NCI-H2081 (cell line): ENCODE measurements at regions not wholly inside any gene's neighbourhood (a gene's known extent, or its start where the extent isn't known, plus 50 kb on each side); places are given as distances from the start of the nearest gene placed in this dataset.
A peak's percentile ranks its signal among the peaks of the same experiment; 100 is the strongest.
"Not testable (repeated sequence)": the region's sequence is repeated elsewhere in the genome, so short reads cannot be mapped to it uniquely, and the experiment has no call there.

ENCODE experiments used
- DNase-seq, 2 experiments: peaks; one replicate each; lab custom pipeline; 2025; lab: John Stamatoyannopoulos, UW

DNA sequence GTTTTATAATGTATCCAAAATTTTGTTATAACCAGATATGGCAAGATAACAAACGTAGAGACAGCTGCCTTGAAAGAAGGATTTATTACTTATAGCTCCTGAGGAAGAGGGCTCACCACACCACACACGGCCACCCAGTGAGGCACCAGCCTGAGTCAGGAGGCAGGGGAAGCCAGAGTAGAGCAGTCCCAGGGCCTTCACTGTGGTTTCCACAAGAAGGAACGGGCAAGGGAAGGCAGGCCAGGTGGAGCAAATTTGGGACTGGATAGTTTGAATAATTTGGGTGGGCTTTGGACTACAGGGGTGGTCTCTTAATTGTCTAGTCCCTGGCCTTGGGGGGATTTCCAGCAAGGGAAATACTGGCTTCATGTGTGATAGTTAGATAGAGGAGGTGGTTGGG lies 72.5 kb downstream of the RRAGC start:
- DNase-seq = no peak

DNA sequence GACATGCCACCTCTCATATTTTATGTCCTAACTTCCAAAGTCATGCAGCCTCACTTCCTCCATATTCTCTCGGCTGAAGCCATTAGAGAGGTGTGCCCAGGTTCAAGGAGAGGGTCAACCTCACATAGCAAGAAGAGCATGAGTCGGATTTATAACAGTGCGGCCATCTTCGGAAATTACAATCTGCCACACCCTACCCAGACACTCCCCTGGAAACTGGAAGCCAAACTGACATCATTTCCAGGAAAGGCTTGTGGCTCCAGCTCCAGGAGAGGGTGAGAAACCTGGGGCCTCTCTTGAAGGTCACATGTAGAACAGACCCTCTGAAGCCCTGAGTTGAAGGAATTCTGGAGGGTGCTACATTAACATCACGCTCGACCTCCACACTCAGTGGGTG lies 73.5 kb downstream of the RRAGC start:
- no peak for DNase-seq

DNA sequence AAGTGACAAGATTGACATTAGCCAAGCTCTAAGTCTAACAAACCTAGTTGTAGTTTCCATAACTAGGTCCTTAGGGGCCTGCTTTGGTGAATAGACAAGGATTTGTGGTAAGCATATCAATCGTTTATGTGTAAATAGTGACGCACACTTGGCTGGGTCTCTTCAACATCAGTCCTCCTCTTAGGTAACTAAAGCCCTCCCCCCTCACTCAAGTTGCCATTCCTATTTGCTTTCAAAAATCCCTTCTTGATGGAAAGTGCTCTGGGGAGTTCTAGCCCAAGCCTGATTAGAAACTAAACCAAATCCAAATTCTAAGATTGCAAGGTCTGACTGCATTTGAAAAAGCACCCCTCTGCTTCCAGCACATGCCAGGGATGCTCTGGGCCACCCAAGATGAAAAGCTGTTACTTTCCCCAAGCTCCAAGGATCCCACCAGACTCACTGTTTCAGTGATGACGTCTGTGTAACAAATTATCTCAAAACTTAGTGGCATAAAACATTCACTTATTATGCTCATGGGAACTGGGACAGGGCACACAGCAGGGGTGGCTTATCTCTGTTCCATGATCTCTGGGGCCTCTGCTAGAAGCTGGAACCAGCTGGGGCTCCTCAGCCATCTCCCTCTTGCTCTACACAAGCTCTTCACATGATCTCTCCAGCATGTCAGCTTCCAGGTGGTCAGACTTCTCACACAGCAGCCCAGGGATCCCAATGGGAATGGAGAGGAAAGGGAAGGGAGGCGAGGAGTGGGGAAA lies 74.1 kb downstream of the RRAGC start:
- no peak for DNase-seq

DNA sequence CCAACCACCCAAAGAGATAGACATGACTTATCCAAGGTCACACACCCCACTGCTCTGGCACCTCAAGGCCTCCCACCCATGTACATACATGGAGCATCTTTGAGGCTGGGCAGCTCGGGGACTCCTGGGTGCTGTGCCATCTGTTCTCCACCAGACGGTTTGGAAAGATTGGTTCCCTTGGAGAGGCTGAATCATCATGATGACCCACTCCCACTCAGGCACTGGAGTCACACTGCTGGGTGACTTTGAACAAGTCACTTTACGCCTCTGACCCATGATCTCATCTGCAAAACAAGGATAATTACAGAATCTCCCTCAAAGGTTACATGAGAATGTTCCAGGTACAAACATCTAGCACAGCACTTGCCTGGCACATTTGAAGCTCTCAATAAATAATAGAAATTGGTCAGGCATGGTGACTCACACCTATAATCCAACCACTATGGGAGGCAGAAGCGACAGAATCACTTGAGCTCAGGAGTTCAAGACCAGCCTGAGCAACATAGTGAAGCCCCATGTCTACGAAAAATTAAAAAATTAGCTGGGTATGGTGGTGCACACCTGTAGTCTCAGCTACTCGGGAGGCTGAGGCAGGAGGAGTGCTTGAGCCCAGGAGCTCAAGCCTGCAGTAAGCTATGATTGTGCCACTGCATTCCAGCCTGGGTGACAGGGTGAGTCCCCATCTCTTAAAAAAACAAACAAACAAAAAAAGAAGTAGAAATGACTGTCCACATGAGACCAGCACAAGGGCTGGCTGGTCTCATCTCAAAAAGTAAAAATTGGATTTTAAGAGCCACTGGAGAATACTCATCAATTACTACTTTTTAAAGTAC lies 74.9 kb downstream of the RRAGC start:
- no peak for DNase-seq

DNA sequence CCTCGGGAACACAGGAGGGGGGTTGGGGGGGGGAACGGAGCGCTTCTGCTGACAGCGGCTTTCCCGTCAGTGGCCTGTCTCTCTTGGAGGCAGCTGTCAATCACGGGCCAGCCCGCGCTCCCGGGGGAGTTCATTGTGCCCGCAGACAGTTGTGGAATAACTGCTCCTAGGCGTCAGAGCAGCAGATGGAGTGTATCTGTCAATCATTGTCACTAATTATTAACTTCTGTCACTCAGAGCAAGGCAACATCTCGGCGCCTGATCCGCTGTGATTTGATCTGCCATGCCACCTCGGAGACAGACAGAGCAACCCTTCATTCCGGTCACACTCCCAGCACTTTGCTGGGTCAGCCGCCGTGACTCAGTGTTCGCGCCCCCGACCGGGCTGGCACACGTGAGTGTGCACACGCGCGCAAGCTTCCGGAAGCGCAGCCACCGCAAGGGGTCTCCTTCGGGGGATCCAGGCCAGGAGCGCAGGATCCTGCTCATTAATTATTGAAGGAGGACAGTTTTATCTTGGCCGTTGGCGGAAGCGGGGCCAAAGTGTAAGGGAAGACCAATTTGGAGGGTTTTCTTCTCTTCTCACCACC lies 75.8 kb downstream of the RRAGC start:
- DNase-seq = no peak

DNA sequence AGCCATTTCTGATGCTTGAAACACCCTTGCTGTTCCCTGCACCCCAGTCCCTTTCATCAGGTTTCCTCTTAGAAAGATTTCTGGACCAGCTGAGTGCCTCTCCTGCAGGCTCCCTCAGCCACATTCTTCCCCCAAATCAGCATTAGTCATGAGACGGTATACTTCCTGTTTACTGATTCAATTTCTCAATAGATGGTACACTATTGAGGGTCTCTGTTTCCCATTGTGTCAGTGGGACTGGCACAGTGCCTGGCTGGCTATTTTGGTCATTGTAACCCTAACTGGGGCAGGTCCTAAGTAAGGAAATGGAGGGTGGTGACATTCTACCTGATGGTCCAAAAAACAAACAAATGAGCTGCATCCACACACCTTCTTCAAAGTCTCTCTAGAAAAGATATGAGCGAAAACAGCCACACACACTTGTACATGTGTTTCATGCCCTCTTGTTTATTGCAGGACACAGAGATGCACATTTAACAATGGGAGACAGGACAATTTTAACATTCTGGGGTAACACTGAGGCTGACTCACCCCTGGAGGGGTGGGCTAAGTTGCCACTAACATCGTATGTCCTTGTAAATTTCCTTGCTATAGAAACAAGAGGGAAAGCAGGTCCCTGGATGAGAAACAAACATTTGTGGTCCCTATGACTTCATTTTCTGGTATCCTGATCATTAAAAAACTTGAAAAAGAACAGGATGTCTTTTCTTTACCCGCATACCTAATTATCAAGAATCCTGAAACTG lies 77.5 kb downstream of the RRAGC start:
- DNase-seq = no peak

DNA sequence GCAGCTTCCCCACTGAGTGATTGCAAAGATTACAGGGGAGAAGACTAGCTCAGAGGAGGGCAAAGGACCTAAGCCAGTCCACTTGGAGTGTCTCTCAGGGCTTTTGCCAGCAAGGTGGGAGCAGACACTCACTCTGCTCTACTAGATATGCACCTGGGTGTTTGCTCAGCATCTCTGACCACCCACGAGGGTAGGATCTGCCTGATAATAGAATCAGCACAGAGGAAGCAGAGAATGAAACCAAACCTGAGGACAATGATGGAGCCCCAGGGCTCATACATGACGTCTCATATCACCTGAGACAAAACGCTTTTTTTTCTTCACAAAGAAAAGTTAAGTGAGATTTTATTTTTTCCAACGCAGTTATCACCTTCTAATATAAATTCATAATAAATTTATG lies 79.4 kb downstream of the RRAGC start:
- DNase-seq = no peak

DNA sequence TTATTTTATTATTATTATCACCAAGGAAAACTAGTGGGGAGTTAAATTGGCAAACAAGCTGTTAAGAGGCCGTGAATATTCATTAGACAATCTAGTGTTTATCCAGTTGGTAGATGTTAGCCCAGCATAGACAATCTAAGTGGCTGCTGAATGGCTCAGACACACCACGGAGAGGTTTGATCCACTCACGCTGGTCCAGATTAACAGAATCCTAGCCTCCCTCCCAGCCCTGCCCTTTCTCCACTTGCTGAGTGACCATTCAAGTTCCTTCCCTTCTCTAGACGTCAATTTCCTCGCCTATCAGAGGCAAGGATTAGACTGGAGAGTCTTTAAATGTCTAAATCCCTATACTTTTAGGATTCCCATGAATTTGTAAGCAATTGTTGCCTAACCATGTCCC lies 80.1 kb downstream of the RRAGC start:
- no peak for DNase-seq

DNA sequence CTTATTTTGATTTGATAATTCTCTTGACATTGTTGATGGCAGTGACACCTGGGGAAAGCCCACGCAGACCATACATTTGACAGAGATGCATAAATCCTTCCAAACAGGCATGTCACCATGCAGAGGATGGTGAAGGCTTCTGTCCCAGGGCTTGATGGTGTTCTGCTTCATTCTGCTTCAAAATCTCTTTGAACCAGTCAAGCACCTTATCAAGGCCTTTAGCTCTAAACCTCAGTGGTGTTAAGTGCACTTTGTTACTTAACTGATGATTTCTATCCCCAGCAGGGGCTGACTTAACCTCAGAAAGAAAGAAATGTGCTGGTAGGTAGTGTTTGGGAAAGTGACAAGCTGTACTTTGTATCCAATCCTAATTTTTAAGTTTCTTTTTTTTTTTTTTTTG lies 81.1 kb downstream of the RRAGC start:
- DNase-seq = no peak

DNA sequence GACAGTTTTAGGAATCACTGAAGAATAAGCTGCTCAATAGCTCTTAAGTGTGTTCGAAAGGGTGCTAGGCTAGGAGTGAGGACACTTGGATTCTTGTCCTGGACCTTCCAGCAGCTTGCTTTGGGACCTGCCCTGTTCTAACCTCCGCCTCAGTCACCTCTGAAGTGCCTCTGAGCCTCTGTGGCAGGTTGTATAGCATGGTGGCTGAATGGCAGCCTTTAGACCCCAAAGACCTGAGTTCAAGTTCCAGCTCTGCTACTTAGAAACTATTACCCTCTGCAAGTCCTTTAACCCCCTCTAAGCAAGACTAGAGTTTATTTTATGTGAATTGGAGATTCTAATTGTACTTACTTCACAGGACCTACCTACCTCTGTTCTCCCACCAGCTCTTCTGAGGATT lies 81.5 kb downstream of the RRAGC start:
- no peak for DNase-seq

DNA sequence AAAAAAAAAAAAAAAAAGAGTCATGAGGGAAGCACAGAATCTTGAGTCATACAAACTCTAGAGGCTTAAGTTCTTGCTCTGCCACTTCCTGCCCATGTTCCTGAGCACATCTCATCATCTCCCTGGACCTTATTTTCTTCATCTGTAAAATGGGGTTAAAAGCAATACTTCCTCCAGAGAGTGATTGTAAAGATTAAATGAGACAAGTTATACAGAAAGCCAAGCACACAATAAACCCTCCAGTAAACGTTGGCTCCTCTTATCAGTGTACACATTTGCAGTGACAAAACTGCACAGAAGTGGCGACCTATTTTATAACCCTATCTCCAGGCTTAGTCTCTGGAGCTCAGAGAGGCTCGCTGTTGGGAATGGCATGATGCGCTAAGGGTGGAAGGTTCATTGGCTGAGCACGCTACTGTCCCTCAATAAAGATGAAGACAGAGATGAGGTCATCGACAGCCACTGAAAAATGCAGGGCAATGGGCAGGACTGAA lies 82.1 kb downstream of the RRAGC start:
- DNase-seq = no peak

DNA sequence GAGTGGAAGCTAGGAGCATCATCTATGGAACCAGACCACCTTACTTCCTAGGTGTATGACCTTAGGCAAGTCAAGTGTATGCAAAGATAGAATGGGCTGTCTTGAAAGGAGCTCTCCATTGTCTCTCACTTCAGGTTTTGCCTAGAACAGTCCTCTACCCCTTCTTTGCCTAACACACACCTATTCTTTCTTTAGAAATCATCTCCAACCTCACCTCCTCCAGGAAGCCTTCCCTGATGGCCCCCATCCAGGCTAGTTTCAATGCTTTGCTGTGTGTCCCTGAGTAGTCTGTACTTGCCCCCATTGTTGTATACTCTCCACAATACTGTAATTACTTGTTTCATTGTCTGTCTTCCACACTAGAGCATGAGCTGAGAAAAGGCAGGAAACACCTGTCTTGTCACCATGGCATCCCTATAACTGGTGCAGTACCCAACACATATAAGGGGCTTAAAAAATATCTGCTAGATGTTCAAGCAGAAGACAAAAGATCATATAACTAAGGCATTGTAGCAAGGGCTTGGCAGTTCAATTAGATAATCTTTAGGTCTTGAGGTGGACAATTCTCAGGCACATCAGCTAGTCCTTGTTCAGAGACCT lies 83.0 kb downstream of the RRAGC start:
- peak in 1 of 2 experiments; percentile 29 for DNase-seq

DNA sequence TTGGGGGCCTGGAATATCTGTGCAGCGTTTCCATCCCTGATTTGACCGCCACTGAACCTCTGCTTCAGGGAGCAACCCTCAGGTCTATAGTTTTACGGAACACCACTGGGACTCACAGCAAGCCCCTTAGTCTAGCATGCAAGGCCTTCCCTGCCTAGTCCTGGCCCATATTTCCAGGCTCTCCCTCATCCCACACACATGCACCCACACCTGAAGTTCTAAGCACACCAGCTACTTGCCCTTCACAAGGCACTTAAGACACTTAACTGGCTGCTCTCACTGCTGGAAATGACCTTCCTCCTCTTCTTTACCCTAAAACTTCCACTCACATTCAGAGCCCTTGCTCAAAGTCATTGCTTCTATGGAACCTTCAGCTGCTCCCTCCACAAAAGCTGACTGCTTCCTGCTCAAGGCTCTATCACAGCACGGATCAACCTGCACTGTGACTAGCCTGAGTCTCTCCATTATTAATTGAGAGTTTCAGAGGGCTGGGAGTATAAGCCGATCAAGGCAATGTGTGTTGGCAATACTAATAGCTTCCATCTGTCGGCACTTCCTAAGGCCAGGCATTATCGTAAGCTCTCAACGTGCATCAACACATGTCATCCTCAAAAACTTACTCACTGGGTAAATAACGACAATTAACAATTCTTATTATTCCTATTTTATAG lies 84.3 kb downstream of the RRAGC start:
- no peak for DNase-seq

DNA sequence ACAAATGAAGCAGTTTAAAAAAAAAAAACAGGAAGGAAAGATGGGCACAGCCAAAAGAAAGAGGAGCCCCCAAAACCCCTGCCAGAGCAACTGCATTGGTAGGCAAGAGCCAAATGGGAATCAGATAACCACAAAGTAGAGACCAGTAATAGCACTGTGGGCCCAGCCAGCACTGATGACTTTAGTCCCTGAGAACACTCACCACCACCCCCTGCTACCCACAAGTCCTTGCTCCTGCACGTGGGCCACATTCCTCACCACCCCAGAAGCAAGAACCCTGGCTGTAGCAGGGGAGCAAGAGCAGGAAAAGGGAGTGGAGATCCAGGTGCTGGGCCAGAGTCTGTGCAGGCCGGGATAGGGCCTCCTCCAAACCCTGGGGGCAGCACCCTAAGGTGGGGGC lies 86.1 kb downstream of the RRAGC start:
- DNase-seq = no peak

DNA sequence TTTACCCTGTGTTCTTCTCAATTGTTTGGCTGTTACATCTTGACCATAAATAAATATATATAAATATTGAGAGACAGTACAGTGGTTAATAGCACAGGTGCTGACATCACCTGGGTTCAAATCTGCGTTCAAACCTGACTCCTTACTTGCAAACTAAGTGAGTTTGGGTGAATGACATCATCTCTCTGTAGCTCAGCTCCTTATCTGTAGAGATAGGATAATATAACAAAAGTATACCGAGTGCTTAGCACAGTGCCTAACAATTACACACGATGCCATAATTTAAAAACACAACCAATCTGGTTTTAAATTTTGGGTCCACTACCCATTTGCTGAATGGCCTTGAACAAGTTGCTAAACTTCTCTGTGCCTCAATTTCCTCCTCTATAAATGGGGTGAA lies 86.6 kb downstream of the RRAGC start:
- DNase-seq = no peak

DNA sequence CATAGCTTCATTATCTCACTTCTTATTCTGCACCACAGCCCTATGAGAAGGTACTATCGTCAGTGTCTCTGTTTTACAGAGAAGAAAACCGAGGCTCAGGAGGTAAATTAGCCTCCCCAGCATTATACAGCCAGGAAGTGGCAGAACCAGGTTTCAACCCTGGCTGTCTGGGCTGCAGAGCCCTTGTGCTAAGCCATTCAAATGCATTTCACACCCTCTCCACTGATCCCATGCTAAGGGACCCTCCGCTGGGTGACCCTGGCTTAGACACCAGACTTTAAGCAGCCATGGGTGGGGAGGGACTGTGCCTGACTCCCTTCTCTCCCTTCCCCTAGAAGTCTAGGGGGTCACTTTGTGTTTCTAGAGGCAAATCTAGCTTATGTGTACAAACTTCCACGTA lies 87.5 kb downstream of the RRAGC start:
- no peak for DNase-seq

DNA sequence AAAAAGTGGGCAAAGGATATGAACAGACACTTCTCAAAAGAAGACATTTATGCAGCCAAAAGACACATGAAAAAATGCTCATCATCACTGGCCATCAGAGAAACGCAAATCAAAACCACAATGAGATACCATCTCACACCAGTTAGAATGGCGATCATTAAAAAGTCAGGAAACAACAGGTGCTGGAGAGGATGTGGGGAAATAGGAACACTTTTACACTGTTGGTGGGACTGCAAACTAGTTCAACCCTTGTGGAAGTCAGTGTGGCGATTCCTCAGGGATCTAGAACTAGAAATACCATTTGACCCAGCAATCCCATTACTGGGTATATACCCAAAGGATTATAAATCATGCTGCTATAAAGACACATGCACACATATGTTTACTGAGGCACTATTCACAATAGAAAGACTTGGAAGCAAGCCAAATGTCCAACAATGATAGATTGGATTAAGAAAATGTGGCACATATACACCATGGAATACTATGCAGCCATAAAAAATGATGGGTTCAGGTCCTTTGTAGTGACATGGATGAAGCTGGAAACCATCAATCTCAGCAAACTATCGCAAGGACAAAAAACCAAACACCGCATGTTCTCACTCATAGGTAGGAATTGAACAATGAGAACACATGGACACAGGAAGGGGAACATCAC lies 88.9 kb downstream of the RRAGC start:
- DNase-seq = not testable (repeated sequence)

DNA sequence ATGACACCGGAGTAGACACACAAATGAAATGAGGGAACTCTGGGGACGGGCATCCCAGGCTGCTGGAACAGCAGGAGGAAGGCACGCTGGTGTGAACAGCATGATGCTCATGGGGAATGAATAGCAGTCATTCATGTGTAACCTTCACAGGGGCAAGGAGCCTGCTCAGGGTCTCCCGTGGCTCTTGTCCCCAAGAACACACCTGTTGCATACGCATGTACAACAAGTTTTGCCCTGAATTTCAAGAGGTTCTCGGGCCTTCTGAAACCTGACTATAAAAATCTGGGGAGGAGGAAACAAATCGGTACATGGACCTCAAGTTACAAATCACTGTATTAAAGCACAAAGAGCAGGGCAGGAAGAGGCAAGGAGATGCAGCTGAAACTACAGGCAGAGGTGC lies 93.4 kb downstream of the RRAGC start:
- no peak for DNase-seq

DNA sequence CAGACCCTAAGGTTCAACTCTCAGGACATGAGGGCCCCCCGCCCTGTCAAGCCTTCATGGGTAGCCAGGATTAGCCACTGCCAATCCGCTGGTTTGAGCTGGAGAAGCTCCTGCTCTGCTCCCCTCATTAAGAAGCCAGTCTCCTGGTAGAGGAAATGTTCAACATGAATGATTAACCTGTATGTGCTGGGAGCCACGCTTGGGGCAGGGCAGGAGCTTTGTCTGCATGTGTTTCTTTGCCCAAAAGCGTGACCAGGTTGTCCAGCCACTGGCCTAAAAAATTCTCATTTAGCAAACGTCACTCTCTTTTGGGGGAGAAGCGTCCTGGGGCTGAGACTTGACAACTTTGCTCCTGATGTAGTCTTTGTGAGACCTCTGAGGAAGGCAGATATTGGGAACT lies 96.5 kb downstream of the RRAGC start:
- no peak for DNase-seq

DNA sequence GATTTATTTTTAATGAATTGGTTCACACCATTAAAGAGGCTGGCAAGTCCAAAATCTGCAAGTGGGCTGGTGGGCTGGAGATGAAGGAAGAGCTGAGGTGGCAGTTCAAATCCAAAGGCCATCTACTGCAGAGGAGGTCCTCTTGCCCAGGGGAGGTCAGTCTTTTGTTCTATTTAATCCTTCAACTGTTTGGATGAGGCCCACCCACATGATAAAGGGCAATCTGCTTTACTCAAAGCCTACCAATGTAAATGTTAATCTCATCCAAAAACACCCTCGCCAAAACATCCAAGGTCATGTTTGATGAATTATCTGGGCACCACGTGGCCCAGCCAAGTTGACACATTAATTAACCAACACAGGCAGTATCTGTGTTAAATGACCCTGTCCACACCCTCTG lies 99.0 kb downstream of the RRAGC start:
- no peak for DNase-seq

DNA sequence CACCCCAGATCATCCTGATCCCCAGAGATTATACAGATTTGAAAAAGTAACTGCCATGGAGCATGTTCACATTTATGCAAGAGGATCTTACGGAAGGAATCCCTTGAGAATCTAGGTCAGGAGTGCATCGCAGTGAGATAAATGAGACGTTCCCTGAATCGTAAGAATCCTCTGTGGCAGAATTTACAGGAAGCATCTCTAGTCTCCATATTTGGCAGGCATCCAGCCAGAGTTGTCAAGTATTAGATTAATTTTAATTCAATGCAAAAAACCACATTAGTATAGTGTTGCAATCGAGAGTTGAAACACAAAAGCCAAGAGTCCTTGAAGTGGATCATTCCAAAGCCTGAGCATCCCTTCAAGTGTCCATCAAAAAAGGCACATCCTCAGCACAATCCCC lies 100.8 kb downstream of the RRAGC start:
- DNase-seq = no peak
